Neuronal stem cell (in vitro differentiated cells): ENCODE measurements at regions not wholly inside any gene's neighbourhood (a gene's known extent, or its start where the extent isn't known, plus 50 kb on each side); places are given as distances from the start of the nearest gene placed in this dataset.

Experiments
- DNase-seq: peaks from one replicate; pipeline ENCODE4 v3.0.0-alpha.2; 2013; ENCODE audit warnings: low spot score
- H2AFZ ChIP-seq: one replicate; pipeline ENCODE4 v1.6.1; 2013; ENCODE audit warnings: mild to moderate bottlenecking, low read length, inconsistent platforms
- H2AK5ac ChIP-seq: 2 replicates; pipeline ENCODE4 v1.6.1; 2013; ENCODE audit warnings: low read depth, mild to moderate bottlenecking, inconsistent platforms, low read length, moderate library complexity, mixed read lengths
- H2BK120ac ChIP-seq: 2 replicates; pipeline ENCODE4 v1.6.1; 2013; ENCODE audit warnings: low read depth, mild to moderate bottlenecking, inconsistent platforms, low read length, moderate library complexity, mixed read lengths
- H2BK12ac ChIP-seq: one replicate; pipeline ENCODE4 v1.6.1; 2013; ENCODE audit warnings: low read length, inconsistent platforms
- H2BK15ac ChIP-seq: 2 replicates; pipeline ENCODE4 v1.6.1; 2013; ENCODE audit warnings: mild to moderate bottlenecking, low read length, inconsistent platforms, mixed read lengths
- H2BK5ac ChIP-seq: one replicate; pipeline ENCODE4 v1.6.1; 2013; ENCODE audit warnings: inconsistent platforms, mild to moderate bottlenecking, low read length, moderate library complexity
- H3K14ac ChIP-seq: one replicate; pipeline ENCODE4 v1.6.1; 2013; ENCODE audit warnings: low read length, inconsistent platforms
- H3K18ac ChIP-seq: 2 replicates; pipeline ENCODE4 v1.6.1; 2013; ENCODE audit warnings: low read length, inconsistent platforms
- H3K23ac ChIP-seq: 2 replicates; pipeline ENCODE4 v1.6.1; 2013; ENCODE audit warnings: low read depth, mild to moderate bottlenecking, mixed read lengths, low read length, inconsistent platforms; ENCODE audit not compliant: poor library complexity
- H3K27ac ChIP-seq: replicated peaks from 3 replicates; pipeline ENCODE4 v1.5.1; 2013; ENCODE audit warnings: low read length, inconsistent platforms
- H3K27me3 ChIP-seq, 3 experiments: 2 replicates each; pipeline ENCODE4 v1.6.1; 2013; ENCODE audit warnings: low read length in 3 of 3, mild to moderate bottlenecking in 2 of 3, inconsistent platforms in 1 of 3, low read depth in 1 of 3, mixed read lengths in 1 of 3, moderate library complexity in 1 of 3; ENCODE audit not compliant: control insufficient read depth in 3 of 3, insufficient read depth in 3 of 3
- H3K36me3 ChIP-seq, 2 donors: replicated peaks in 1 of 2; 2 replicates each; pipeline ENCODE4 v1.6.1; 2013; ENCODE audit warnings: low read length in 2 of 2; ENCODE audit not compliant: control insufficient read depth in 2 of 2, insufficient read depth in 2 of 2
- H3K4ac ChIP-seq: 2 replicates; pipeline ENCODE4 v1.6.1; 2013; ENCODE audit warnings: inconsistent platforms, mild to moderate bottlenecking, low read length, moderate library complexity
- H3K4me1 ChIP-seq, 2 donors: 1 replicate in 1 of 2; 2 replicates in 1 of 2; pipeline ENCODE4 v1.6.1; 2013; ENCODE audit warnings: low read length in 2 of 2, low read depth in 1 of 2; ENCODE audit not compliant: control insufficient read depth in 2 of 2, insufficient read depth in 1 of 2
- H3K4me2 ChIP-seq: one replicate; pipeline ENCODE4 v1.6.1; 2013; ENCODE audit warnings: mild to moderate bottlenecking, low read length, inconsistent platforms; ENCODE audit not compliant: insufficient read depth, poor library complexity, severe bottlenecking
- H3K4me3 ChIP-seq, 2 donors: 2 replicates each; pipeline ENCODE4 v1.5.1; 2013; ENCODE audit warnings: low read length in 2 of 2, mild to moderate bottlenecking in 2 of 2, inconsistent platforms in 1 of 2, moderate library complexity in 1 of 2
- H3K79me1 ChIP-seq: one replicate; pipeline ENCODE4 v1.6.1; 2013; ENCODE audit warnings: low read depth, mild to moderate bottlenecking, inconsistent platforms, low read length, moderate library complexity
- H3K9ac ChIP-seq: one replicate; pipeline ENCODE4 v1.6.1; 2013; ENCODE audit warnings: mild to moderate bottlenecking, low read depth, low read length, inconsistent platforms; ENCODE audit not compliant: poor library complexity
- H3K9me3 ChIP-seq, 2 donors: replicated peaks in 1 of 2; 2 replicates each; pipeline versions ENCODE3 to v1.6.1; 2013; ENCODE audit warnings: low read length in 2 of 2, mild to moderate bottlenecking in 2 of 2, inconsistent platforms in 1 of 2, low read depth in 1 of 2, mixed read lengths in 1 of 2, moderate library complexity in 1 of 2; ENCODE audit not compliant: control insufficient read depth in 2 of 2, insufficient read depth in 1 of 2
- H4K8ac ChIP-seq: one replicate; pipeline ENCODE4 v1.6.1; 2013; ENCODE audit warnings: low read depth, mild to moderate bottlenecking, inconsistent platforms, low read length, moderate library complexity
- H4K91ac ChIP-seq: one replicate; pipeline ENCODE4 v1.6.1; 2013; ENCODE audit warnings: low read length, low read depth, mild to moderate bottlenecking, inconsistent platforms; ENCODE audit not compliant: poor library complexity
- WGBS, 2 donors: extraction: QIAGEN DNeasy Blood & Tissue Kit; methylation state at CpG; one replicate each; pipeline ENCODE4 v1.1.7; 2013; ENCODE audit warnings: missing lambda C conversion rate in 2 of 2, mixed read lengths in 1 of 2; ENCODE audit not compliant: insufficient read length in 2 of 2, insufficient replicate concordance in 1 of 2; ENCODE audit errors: extremely low coverage in 2 of 2; 5-methylcytosine and 5-hydroxymethylcytosine counted together

DNA sequence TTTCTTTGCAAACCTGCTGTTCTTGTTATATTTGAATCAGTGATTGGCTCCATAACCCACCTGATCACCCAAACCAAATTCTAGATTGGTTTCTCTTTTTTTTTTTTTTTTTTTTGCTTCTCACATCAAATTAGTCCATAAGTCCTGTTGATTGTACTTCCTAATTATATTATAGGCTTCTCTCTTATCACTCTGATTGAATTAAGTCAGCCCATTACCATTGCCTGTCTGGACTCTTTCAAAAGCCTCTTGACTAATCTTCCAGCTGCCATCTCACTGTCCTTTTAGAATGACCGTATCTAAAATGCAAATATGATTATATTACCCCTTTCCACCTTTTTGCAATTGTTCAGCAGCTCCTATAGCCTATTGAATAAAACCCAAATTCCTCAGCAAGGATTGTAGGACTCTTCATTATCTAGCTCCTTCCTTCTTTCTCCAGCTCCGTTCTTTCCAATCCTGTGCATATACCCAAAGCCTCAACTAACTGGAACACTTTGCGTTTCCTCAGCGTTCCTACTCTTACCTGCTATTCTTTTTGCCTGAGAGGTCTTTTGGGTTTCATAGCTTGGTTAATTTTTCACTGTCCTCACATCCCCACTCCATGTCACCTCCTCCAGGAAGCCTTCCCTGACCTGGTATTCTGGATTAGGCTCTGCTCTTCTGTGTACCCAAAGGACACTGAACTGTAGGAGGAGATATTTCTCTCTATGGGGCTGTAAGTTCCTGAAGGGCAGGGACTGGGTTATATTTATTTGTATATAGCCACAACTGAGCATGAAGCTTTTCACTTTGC is 423.3 kb downstream of the TMEM135 start:
- no peak overlapping the region for H3K18ac ChIP-seq
- no peak overlapping the region for H3K27ac ChIP-seq
- H3K4me3 ChIP-seq = no peak overlapping the region
- no peak overlapping the region for H2AK5ac ChIP-seq
- H3K9ac ChIP-seq = no peak overlapping the region
- H3K23ac ChIP-seq = no peak overlapping the region
- no peak for DNase-seq
- H3K27me3 ChIP-seq = no peaks in the 10 kb centered on the region
- no peaks in the 10 kb centered on the region for H3K4me1 ChIP-seq
- no peak overlapping the region for H2BK15ac ChIP-seq
- H3K4me2 ChIP-seq = no peak overlapping the region
- H2BK120ac ChIP-seq = no peak overlapping the region
- H4K8ac ChIP-seq = no peak overlapping the region
- H3K4ac ChIP-seq = no peak overlapping the region
- WGBS, 2 donors = no CpG with 5 or more reads among the region's 4 CpGs
- H2BK12ac ChIP-seq = no peak overlapping the region
- no peaks in the 10 kb centered on the region for H3K79me1 ChIP-seq
- no peak overlapping the region for H2AFZ ChIP-seq
- no peaks in the 10 kb centered on the region for H3K9me3 ChIP-seq
- no peak overlapping the region for H3K14ac ChIP-seq
- H3K36me3 ChIP-seq = no peaks in the 10 kb centered on the region
- no peak overlapping the region for H4K91ac ChIP-seq
- no peak overlapping the region for H2BK5ac ChIP-seq

DNA sequence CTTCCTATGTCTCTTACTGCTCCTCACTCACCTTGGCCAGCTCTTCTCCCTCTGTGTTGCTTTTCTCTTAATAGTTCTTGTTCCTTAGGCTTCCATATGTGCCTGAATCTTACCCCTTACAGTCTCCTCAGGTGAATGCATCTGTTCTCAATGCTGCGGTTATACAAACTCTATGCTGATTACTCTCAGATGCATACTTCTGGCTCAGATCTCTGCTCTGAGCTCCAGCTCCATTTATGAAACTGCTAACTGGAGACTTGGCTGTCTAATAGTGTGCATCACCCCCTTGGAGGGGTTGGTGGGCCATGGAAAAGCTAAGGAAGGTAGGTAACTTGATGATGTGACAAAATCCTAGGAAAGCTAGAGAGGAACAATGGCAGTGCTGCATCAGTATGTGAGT is 422.5 kb downstream of the TMEM135 start:
- no peak overlapping the region for H3K4me3 ChIP-seq
- no peak overlapping the region for H4K8ac ChIP-seq
- H2AFZ ChIP-seq = no peak overlapping the region
- no peak overlapping the region for H2BK15ac ChIP-seq
- no peak overlapping the region for H3K14ac ChIP-seq
- no peak overlapping the region for H3K23ac ChIP-seq
- no peak overlapping the region for H2BK120ac ChIP-seq
- H3K4ac ChIP-seq = no peak overlapping the region
- H3K9ac ChIP-seq = no peak overlapping the region
- H4K91ac ChIP-seq = no peak overlapping the region
- H3K4me1 ChIP-seq = no peaks in the 10 kb centered on the region
- H2AK5ac ChIP-seq = no peak overlapping the region
- H3K4me2 ChIP-seq = no peak overlapping the region
- no CpG with 5 or more reads among the region's 1 CpG for WGBS, 2 donors
- H3K27me3 ChIP-seq = no peaks in the 10 kb centered on the region
- no peaks in the 10 kb centered on the region for H3K36me3 ChIP-seq
- no peak overlapping the region for H3K27ac ChIP-seq
- no peaks in the 10 kb centered on the region for H3K9me3 ChIP-seq
- H3K79me1 ChIP-seq = no peaks in the 10 kb centered on the region
- no peak overlapping the region for H2BK12ac ChIP-seq
- DNase-seq = no peak
- H3K18ac ChIP-seq = no peak overlapping the region
- H2BK5ac ChIP-seq = no peak overlapping the region

DNA sequence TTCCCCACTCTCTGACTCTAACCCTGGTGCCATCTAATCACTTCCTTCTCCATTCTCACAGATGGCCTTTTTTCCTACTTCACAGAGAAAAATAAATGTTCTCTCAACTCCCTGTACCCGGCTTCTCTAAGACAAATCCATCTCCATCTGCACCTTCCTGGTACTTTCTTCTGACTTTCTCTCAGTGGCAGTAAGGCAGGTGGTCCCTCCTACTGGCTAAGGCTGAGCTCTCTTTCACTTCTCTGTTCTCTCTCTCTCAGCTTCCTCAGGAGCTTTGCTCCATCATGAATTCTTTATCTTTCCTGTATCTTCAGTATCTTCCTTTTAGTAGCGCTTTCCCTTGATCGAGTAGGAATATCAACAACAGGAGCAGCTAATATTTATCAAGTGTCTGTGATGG is 421.6 kb downstream of the TMEM135 start:
- H3K18ac ChIP-seq = no peak overlapping the region
- H2AFZ ChIP-seq = no peak overlapping the region
- no peaks in the 10 kb centered on the region for H3K27me3 ChIP-seq
- H3K9ac ChIP-seq = no peak overlapping the region
- no peaks in the 10 kb centered on the region for H3K9me3 ChIP-seq
- H3K4me3 ChIP-seq = no peak overlapping the region
- no peak overlapping the region for H3K27ac ChIP-seq
- H3K4ac ChIP-seq = no peak overlapping the region
- no peak overlapping the region for H4K91ac ChIP-seq
- no peak overlapping the region for H2AK5ac ChIP-seq
- no peaks in the 10 kb centered on the region for H3K36me3 ChIP-seq
- H2BK5ac ChIP-seq = no peak overlapping the region
- WGBS, 2 donors = no CpG with 5 or more reads among the region's 3 CpGs
- H4K8ac ChIP-seq = no peak overlapping the region
- no peak overlapping the region for H3K14ac ChIP-seq
- H2BK120ac ChIP-seq = no peak overlapping the region
- no peak overlapping the region for H3K23ac ChIP-seq
- H2BK12ac ChIP-seq = no peak overlapping the region
- no peak overlapping the region for H3K4me2 ChIP-seq
- no peaks in the 10 kb centered on the region for H3K79me1 ChIP-seq
- H2BK15ac ChIP-seq = no peak overlapping the region
- DNase-seq = no peak
- no peaks in the 10 kb centered on the region for H3K4me1 ChIP-seq

DNA sequence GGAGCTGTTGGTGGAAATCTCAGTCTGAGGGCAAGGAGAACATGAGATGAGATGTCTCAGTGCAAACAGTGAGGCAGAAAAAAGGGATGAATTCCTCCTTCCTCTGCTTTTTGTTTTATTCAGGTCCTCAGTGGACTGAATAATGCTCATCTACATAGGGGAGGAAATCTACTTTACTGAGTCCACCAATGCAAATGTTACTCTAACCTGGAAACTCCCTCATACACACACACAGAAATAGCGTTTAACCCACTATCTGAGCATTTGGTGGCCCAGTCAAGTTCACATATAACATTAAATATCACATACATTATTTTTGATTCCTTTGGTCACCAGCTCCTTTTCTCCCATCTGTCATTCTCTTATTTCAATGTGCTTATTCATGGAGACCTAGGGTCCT is 418.8 kb downstream of the TMEM135 start:
- Histone ChIP-seq H3K9me3 (no peaks in the 10 kb centered on the region), H2AK5ac (no peak overlapping the region), H4K91ac (no peak overlapping the region), H2AFZ (no peak overlapping the region), H3K14ac (no peak overlapping the region), H3K4me3 (no peak overlapping the region), H3K9ac (no peak overlapping the region), H2BK15ac (no peak overlapping the region), H3K23ac (no peak overlapping the region), H2BK5ac (no peak overlapping the region), H3K79me1 (no peaks in the 10 kb centered on the region), H3K4ac (no peak overlapping the region), H2BK120ac (no peak overlapping the region), H3K4me2 (no peak overlapping the region), H3K18ac (no peak overlapping the region), H3K36me3 (no peaks in the 10 kb centered on the region), H4K8ac (no peak overlapping the region), H3K27ac (no peak overlapping the region), H3K27me3 (no peaks in the 10 kb centered on the region), H2BK12ac (no peak overlapping the region), H3K4me1 (no peaks in the 10 kb centered on the region)
- WGBS, 2 donors = no CpG with 5 or more reads among the region's 1 CpG
- no peak for DNase-seq
